ENCODE measurements at regions not wholly inside any gene's neighbourhood (a gene's known extent, or its start where the extent isn't known, plus 50 kb on each side); places are given as distances from the start of the nearest gene placed in this dataset.

DNA sequence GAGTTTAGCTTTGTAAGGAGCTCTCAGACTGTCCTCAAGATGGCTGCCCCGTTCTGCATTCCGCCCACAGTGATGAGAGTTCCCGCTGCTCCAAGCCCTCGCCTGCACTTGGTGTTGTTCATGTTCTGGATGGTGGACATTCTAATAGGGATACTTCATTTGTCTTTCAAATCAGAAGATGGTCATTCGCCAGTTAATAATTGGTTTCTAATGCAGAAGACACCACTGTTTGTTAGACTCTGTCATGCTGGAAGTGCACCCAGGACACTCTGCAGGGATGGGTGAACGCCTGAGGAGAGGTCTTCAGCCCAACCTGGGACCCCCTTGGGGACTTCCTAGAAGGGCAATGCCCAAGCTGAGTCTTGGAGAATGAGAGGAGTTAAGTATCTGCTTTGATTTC is 836.4 kb downstream of the TBC1D22A start:
- TF ChIP-seq REST (IDR thresholded peaks at IDR 0.05; ENCODE audit: low read depth) (no peak), CEBPB (IDR thresholded peaks at IDR 0.05; ENCODE audit: low read depth) (no peak), CTCF (IDR thresholded peaks at IDR 0.05 in 2 of 3, conservative IDR thresholded peaks at IDR 0.05 in 1 of 3; ENCODE audit: borderline replicate concordance in 1 of 3, insufficient read depth in 1 of 3, low read depth in 2 of 3, low read length in 2 of 3) (no peak), MAX (IDR thresholded peaks at IDR 0.05) (no peak), FOSL1 (IDR thresholded peaks at IDR 0.05; ENCODE audit: low read depth) (no peak), POLR2AphosphoS5 (IDR thresholded peaks at IDR 0.05; ENCODE audit: low read depth, low read length) (no peak), EZH2 (IDR thresholded peaks at IDR 0.05) (no peak), POLR2A (IDR thresholded peaks at IDR 0.05; ENCODE audit: borderline replicate concordance, extremely low read depth, insufficient read depth, insufficient read length) (no peak)
